Natural killer cell (primary cell): ENCODE measurements at regions not wholly inside any gene's neighbourhood (a gene's known extent, or its start where the extent isn't known, plus 50 kb on each side); places are given as distances from the start of the nearest gene placed in this dataset.

Experiments used
- ATAC-seq, 3 donors: fragments of 150-1000 bp in 2 of 3; fragments of 200-7000 bp in 1 of 3; cut with Tn5 transposase; 1 replicate in 1 of 3; 2 replicates in 2 of 3; pipeline ENCODE4 v1.10.0; 2021; ENCODE audit warnings: mild to moderate bottlenecking in 2 of 3, moderate library complexity in 2 of 3
- DNase-seq, 2 donors: peaks; one replicate each; pipeline versions ENCODE4 v3.0.0 to v3.0.0-alpha.2; 2013 to 2021; ENCODE audit warnings: mixed read lengths in 1 of 2
- H3K27ac ChIP-seq: one replicate; pipeline ENCODE4 v1.5.1; 2013; ENCODE audit warnings: mild to moderate bottlenecking, low read length
- H3K27me3 ChIP-seq: one replicate; pipeline ENCODE4 v1.6.1; 2013; ENCODE audit warnings: low read length; ENCODE audit not compliant: control insufficient read depth, insufficient read depth
- H3K36me3 ChIP-seq: one replicate; pipeline ENCODE4 v1.6.1; 2013; ENCODE audit warnings: low read length; ENCODE audit not compliant: control insufficient read depth, insufficient read depth
- H3K4me1 ChIP-seq: one replicate; pipeline ENCODE4 v1.6.1; 2013; ENCODE audit warnings: low read length; ENCODE audit not compliant: control insufficient read depth, insufficient read depth
- H3K4me3 ChIP-seq: one replicate; pipeline ENCODE4 v1.5.1; 2013; ENCODE audit warnings: low read length
- H3K9me3 ChIP-seq: one replicate; pipeline ENCODE4 v1.6.1; 2013; ENCODE audit warnings: low read length; ENCODE audit not compliant: control insufficient read depth, insufficient read depth
- H3K27ac Mint-ChIP-seq, 2 donors: one replicate each; pipeline ENCODE4 v1.8.0; 2022; ENCODE audit warnings: mild to moderate bottlenecking in 2 of 2, mixed read lengths in 2 of 2, moderate library complexity in 1 of 2
- H3K27me3 Mint-ChIP-seq, 2 donors: one replicate each; pipeline ENCODE4 v1.8.0; 2022; ENCODE audit warnings: low read depth in 2 of 2, mixed read lengths in 2 of 2
- H3K36me3 Mint-ChIP-seq: one replicate; pipeline ENCODE4 v1.8.0; 2022; ENCODE audit warnings: mixed read lengths
- H3K4me1 Mint-ChIP-seq, 2 donors: one replicate each; pipeline ENCODE4 v1.8.0; 2022; ENCODE audit warnings: mixed read lengths in 2 of 2
- H3K4me3 Mint-ChIP-seq: one replicate; pipeline ENCODE4 v1.8.0; 2022; ENCODE audit warnings: mild to moderate bottlenecking, moderate library complexity, mixed read lengths
- H3K9me3 Mint-ChIP-seq, 2 donors: one replicate each; pipeline ENCODE4 v1.8.0; 2022; ENCODE audit warnings: mixed read lengths in 2 of 2
- CTCF ChIP-seq: fragments of 200-600 bp; IDR thresholded peaks from one replicate; pipeline ENCODE4 v1.8.0; 2022; ENCODE audit warnings: antibody characterized with exemption
- WGBS: methylation state at CpG from one replicate; pipeline ENCODE4 v1.1.7; 2013; ENCODE audit warnings: missing lambda C conversion rate; ENCODE audit not compliant: insufficient coverage; 5-methylcytosine and 5-hydroxymethylcytosine counted together
- intact Hi-C: fragments of 100-400 bp; cut with micrococcal nuclease; formaldehyde crosslinking; loops from one replicate; pipeline ENCODE4 v1.14.2; 2022

GRCh38 chrX:88024022-88024421 lies 506.4 kb downstream of the KLHL4 start:
- no CpG with 5 or more reads among the region's 3 CpGs for WGBS
- H3K4me1 ChIP-seq: no peaks in the 10 kb centered on the region
- no peak overlapping the region for H3K27ac ChIP-seq
- Mint-ChIP-seq H3K4me3 (no peak overlapping the region), H3K9me3 (peaks cover 6 to 7% of the 10 kb centered on the region in 2 donors), H3K4me1 (no peaks in the 10 kb centered on the region), H3K36me3 (no peaks in the 10 kb centered on the region), H3K27me3 (no peaks in the 10 kb centered on the region), H3K27ac (no peak overlapping the region)
- ATAC-seq (no peak), DNase-seq (no peak)
- H3K27me3 ChIP-seq: no peaks in the 10 kb centered on the region
- H3K36me3 ChIP-seq: no peaks in the 10 kb centered on the region
- intact Hi-C loops: no loop called here
- H3K4me3 ChIP-seq: no peak overlapping the region
- no peaks in the 10 kb centered on the region for H3K9me3 ChIP-seq
- TF ChIP-seq CTCF: no peak

- Mint-ChIP-seq H3K27me3 (no peaks in the 10 kb centered on the region), H3K36me3 (no peaks in the 10 kb centered on the region), H3K9me3 (peaks cover 0 to 3% of the 10 kb centered on the region in 2 donors), H3K4me1 (no peaks in the 10 kb centered on the region), H3K4me3 (no peak overlapping the region), H3K27ac (no peak overlapping the region)
- Histone ChIP-seq H3K9me3 (no peaks in the 10 kb centered on the region), H3K4me3 (no peak overlapping the region), H3K4me1 (no peaks in the 10 kb centered on the region), H3K27me3 (no peaks in the 10 kb centered on the region), H3K36me3 (no peaks in the 10 kb centered on the region), H3K27ac (no peak overlapping the region)
- no peak for ATAC-seq
- intact Hi-C loops: no loop called here
- no peak for DNase-seq
- WGBS: no CpG with 5 or more reads among the region's 2 CpGs
- TF ChIP-seq CTCF: no peak
Measured at GRCh38 chrX:88072339-88073030, 554.9 kb downstream of the KLHL4 start.

GRCh38 chrX:88101968-88102367 lies 584.4 kb downstream of the KLHL4 start:
- H3K4me1 ChIP-seq: no peaks in the 10 kb centered on the region
- WGBS: no CpG with 5 or more reads among the region's 2 CpGs

More at GRCh38 chrX:88101968-88102367, 584.4 kb downstream of the KLHL4 start:
- Histone ChIP-seq H3K4me3 (no peak overlapping the region), H3K27ac (no peak overlapping the region), H3K9me3 (no peaks in the 10 kb centered on the region), H3K27me3 (no peaks in the 10 kb centered on the region), H3K36me3 (no peaks in the 10 kb centered on the region)
- Mint-ChIP-seq H3K9me3 (peaks cover 1 to 12% of the 10 kb centered on the region in 2 donors), H3K4me1 (no peaks in the 10 kb centered on the region), H3K27ac (no peak overlapping the region), H3K36me3 (no peaks in the 10 kb centered on the region), H3K27me3 (no peaks in the 10 kb centered on the region), H3K4me3 (no peak overlapping the region)
- ATAC-seq (no peak), DNase-seq (no peak)
- intact Hi-C loops: no loop called here
- TF ChIP-seq CTCF: no peak
